Stimulated activated CD4-positive, alpha-beta T cell treated with anti-CD3 and anti-CD28 coated beads, Interleukin-1b, Interleukin-23, amount 100 ng/mL, for 1 hour (primary cell): ENCODE measurements at regions not wholly inside any gene's neighbourhood (a gene's known extent, or its start where the extent isn't known, plus 50 kb on each side); places are given as distances from the start of the nearest gene placed in this dataset.
A peak's percentile ranks its signal among the peaks of the same experiment; 100 is the strongest.
"Not testable (repeated sequence)": the region's sequence is repeated elsewhere in the genome, so short reads cannot be mapped to it uniquely, and the experiment has no call there.

Source experiments
- DNase-seq, 2 donors: peaks; one replicate each; pipeline ENCODE4 v3.0.0-alpha.2; 2020; ENCODE audit warnings: low read depth in 2 of 2

DNA sequence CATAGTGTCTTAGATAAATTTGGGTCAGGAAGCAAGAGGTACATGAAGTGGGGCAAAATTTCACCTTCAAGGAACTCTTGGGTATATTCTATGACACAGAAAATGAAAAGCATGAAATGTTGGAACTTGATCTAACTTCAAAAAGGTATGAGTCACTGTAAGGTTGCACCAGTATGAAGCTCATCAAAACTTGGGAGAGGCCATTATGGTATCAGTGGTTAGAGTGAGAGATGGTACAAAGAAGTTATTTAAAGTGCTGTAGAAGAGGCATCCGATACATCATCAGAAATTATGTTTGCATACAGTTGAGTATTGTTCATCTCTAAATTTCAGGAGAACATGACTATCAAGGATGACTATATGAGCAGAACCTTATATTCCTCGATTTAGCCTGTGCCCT is 302.9 kb upstream of the SUCLG2 start:
- no peak for DNase-seq

DNA sequence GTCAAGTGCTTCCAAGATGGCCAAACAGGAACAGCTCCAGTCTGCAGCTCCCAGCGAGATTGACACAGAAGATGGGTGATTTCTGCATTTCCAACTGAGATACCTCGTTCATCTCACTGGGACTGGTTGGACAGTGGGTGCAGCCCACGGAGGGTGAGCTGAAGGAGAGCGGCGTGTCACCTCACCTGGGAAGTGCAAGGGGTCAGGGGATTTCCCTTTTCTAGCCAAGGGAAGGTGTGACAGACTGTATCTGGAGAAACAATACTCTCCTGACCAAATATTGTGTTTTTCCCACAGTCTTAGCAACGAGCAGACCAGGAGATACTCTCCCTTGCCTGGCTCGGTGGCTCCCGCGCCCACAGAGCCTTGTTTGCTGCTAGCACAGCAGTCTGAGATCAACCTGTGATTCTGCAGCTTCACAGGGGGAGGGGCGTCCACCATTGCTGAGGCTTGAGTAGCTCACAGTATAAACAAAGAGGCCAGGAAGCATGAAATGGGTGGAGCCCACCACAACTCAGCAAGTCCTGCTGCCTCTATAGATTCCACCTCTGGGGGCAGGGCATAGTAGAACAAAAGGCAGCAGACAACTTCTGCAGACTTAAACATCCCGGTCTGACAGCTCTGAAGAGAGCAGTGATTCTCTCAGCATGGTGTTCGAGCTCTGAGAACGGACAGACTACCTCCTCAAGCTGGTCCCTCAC is 293.5 kb upstream of the SUCLG2 start:
- DNase-seq: peak in 1 of 2 donors; percentile 23

DNA sequence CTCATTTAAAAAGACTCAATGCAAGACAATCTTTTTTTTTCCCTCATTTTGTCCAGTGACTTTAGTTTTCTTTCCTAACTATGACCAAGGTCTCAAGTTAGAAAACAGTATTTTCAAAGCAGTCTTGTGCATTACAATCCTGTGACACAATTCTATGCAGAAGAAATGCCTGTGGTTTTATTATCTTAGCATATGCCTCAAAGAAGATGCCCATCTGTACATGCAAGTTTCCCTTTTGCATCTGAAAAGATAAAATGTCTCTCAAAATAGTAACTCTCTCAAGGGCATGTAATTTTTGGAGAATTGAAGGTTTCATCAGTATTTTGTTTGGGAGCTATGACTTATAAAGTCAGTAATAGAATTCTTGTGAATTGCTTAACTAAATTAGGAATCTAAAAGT is 292.0 kb upstream of the SUCLG2 start:
- DNase-seq: no peak

DNA sequence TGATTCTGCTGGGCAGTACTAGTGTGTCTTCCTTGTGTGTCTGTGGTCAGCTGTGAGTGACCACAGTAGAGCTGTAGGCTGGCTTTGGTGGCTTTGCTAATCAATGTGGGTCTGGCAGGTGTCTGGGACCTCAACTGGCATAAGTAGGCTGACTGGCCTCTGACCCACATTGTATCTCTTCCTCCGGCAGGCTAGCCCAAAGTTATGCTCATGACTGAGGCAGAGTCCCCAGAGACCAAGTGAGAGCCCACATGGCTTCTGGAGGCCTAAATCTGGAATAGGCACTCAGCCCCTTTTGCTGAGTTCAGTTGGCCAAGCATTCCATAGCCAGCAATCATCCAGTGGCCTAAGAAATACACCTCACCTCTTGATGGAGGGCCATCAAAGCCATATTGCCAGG is 289.1 kb upstream of the SUCLG2 start:
- no peak for DNase-seq

DNA sequence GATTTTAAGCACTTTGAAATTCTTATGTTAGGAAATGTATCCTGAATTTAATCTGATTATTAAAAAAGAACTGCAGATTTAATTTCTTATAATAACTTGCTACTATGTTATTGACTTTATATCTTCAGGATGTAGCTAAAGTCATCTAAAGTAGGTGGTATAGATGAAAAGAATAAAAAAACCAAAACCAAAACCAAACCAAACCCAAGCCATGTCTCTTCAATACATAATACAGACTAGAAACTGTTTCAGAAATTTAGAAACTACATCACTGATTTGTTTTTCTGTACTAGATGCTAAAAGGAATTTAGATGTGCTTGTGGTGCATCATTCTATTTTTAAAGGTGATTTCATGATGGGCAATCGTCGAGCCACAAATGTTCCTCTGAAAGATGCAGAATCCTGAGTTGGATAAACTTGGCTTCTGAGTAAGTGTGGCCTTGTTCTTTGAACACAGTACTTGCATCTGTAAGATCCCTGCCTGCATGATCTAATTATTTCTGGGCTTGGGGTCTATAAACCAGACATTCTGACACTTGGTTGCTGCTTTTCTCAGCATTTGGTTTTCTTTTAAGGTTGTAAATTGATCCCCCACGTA is 287.1 kb upstream of the SUCLG2 start:
- no peak for DNase-seq

DNA sequence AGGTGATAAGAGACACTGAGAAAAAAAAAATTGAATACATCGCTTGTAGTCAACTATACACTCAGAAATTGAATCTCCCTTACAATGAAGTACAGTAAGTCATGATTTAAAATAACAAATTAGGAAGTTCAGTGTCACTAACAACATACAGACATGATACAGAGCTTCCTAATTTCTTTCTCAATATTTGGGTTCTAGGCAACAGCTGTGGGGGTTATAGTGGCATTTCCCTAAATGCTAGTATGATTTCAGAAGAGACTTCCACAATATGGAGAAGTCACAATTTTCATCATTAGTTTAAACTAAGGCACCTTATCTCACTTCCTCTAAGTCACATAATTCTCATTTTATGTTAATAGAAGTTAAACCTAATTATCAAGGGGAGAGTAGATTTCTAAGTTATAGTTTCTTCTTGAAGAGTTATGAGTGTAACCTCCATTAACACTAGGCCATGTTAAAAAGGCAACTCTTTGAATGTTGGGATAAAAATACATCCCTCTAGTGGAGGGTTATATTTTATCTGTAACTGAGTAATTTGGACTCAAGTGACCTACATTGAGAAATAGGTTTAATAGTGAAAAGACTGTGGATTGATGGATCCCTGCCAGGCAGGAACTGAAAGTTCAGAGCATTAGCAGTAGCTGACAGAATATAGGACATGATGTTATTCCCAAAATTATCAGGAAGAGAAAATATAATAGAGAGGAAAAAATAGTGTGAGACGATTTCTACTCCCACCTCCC is 286.0 kb upstream of the SUCLG2 start:
- no peak for DNase-seq

DNA sequence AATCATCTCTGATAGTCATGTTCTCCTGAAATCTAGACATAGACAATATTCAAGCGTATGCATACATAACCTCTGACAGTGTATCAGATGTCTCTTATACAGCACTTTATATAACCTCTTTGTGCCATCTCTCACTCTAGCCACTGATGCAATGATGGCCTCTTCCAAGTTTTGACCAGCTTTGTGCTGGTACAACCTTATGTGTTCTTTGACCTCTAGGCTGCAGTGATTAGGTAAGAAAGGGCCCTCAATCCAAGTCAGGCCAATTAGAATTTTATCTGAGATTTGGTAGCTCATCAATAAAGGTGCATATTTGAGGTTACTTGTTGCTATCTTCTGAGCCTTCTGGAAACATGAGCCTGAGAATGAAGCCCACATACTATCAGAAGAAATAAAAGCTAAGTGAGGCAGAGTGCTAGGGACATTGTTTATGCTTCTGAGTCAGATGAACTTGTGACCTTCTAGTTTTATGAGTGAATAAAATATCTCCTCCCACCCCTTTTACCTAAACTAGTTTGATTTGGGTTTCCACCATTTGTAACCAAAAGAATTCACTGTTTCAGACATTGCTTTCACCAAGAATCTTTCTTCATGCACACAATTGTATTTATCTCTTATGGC is 283.2 kb upstream of the SUCLG2 start:
- no peak for DNase-seq

DNA sequence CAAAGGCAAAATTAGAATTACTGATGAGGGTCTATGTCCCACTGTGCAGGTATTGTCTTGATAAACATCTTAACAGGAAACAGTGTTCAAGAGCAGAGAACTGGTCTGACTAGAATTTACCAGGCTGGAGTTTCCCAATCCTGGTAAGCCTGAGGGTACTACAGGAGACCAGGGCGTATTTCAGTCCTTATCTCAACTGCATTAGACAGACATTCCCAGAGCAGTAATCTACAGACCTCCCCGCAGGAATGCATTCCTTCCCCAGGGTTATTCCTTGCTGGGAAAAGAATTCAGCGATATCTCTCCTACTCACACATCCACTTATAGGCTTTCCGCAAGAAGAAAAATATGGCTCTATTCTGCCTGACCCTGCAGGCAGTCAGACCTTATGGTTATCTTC is 276.0 kb upstream of the SUCLG2 start:
- DNase-seq: not testable (repeated sequence)

DNA sequence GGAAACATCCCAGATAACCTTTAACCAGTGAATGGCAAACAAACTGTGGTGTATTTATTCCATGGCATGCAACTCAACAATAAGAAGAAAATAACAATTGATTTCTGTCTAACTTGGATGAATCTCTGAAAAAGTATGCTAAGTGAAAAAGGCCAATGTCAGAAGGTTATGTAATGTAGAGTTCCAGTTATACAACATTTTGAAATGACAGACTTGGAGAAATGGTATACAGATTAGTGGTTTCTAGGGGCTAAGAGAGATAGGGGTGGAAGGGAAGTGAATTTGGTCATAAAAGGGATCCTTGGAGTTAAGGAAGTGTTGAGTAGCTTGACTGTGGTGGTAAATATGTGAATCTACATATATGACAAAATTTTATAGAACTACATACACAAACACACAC is 269.4 kb upstream of the SUCLG2 start:
- DNase-seq: no peak

DNA sequence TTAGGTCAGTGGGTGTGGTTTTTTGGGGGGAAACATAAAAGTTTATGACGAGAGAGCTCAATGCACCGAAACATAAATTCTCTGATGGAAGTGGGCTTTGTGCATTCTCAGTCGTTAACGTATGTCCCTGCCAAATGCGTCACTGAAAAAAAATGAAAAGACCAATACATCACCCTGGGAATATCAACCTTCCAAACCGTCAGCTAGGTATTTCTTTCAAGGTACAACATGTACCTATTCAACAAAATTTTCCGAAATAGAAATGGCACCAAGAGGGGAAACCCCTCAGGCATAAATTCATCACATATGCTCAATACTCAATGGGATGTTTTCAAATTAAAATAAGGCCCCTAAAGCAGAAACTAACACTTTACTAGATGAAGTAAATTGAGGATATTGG is 266.6 kb upstream of the SUCLG2 start:
- no peak for DNase-seq

DNA sequence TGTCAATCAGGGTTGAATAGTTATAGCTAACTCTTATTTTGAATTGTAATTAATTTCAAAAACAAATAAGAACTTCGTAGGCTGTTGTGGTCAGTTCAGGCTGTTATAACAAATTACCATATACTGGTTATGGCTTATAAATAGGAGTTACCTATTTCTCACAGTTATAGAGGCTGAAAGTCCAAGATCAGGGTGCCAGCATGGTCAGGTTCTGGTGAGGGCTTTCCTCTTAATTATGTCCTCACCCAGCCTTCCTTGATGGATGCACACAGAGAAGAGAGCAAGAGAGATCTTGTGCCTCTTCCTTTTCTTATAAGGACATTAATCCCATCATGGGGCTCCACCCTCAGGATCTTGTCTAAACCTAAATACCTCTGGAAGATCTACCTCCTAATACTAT is 265.9 kb upstream of the SUCLG2 start:
- no peak for DNase-seq

DNA sequence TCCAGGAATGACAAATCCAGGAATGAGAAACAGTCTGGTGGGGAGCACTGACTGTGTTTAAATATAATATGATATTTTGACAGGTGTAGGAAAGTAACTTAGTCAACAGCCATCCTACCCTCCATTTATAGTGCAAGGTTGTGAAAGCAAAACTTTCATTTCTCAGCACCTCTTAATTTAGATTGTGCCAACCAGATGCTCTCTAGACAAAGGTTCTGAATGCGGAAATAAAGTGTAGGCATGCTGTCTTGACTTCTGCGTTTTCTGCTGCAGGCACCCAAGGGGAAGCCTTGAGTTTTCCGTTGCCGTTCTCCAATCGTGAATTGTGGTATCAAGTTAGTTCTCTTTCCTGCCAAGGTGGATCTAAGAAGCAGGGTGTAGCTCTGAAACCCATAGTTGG is 261.9 kb upstream of the SUCLG2 start:
- DNase-seq: no peak

DNA sequence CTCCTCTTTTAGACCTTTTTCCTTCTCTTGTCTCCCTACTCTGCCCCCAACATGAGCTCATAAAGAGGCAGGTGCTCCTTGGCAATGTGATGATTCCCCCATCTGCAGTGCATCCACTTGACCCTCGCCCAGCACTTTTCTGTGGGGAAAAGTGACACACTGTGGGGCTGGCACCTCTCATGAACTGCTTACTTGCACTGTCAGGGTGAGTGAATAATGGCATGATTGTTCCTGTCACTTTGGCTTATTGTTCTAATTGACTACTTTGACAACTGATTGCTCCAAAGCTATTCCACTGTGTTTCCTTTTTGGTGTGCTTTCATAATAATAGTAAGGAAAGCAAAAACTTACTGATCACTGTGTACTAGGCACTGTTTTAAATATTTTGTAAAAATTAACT is 253.3 kb upstream of the SUCLG2 start:
- no peak for DNase-seq

DNA sequence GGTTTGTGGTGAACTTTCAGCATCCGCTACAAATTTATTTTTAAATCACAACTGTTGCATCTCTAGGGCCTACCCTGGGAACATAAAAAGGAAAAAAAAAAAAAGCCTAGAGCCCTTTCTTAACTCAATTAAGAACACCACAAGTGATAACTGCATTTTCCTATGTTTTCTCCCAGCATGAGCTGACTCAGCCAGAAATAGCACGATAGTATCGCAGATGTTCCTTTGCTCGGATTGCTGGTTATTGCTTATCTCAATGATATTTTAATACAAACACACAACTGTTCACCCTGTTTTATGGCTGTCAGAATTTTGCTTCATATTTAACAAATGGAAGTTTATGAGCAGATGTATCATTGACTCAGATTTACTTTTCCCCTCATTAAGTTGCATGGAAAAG is 251.8 kb upstream of the SUCLG2 start:
- no peak for DNase-seq

DNA sequence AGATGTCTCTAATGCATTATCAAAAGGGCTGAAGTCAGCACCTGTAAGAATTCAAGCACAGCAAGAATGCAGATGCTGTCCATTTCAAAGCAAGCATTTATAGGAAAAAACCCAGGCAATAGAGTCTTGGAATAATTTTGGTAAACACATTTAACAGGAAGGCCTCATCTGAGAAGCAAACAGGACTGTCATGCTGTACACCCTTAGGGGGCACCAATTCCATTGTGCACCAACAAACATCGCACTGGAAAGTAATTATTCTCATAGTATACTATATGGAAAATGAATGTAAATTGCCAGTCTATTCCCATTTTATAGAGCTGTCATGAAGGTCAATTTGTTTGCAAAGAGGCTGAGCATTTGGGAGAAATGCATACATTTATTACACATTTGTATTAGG is 247.3 kb upstream of the SUCLG2 start:
- no peak for DNase-seq

DNA sequence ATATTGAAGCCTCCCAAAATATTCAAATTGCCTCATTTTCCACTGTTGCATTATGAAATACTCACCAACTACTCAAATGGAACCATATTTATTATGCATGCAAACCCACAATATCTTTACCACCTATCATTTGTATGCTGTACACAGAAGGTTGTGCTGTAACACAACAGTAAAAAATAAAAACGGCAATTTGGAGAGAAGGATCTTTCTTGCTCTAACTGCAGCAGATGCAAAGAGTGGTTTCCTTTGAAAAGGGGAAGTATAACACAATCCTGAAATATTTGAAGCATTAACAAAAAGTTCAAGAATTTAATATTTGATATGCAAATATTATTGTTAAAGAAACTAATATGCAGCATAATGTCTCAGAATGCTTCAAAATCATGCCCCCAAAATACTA is 244.5 kb upstream of the SUCLG2 start:
- DNase-seq: no peak

DNA sequence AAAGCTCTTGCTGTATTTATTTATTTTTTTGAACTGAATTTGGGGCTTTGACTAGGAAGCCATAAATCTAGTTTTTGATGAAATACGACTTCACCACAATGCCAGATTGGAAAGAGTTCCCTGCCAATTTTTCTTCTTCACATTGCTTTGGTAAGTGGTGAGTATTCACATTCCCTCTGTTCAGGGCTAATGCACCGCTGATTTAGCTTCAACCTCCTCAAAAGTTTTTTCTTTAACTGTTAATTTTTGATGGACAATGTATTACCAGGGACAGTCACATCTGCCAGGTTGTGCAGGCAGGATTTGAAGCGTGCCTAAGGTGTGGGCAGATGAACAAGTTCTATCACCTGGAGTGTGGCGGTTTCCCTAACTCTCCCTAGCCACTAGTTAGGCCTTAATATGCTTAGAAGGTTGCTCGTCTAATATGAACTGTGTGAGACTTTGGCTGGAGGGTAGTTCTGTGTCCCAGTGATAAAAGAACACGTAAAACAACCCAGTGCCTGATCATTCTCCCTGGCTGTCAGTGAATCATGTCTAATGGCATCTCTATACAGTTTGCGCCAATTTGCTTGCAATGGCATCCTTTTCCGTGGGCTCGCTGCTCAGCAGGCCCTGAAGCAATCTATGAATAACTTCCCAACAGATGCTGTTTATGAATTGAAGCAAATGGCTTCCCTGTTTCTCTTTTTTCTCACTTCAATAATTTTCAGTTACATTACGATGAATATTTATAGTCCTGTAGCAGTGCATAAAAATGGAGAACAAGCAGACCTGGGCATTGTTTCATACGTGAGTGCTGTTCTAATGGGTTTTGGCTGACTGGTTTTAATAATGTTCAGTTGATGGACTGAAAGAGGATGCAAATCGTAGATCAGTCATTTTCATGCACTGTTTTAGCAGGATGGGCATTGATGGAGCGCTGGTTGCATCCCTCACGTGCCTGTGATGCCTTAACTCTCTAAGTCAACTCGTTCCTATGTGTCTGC is 243.2 kb upstream of the SUCLG2 start:
- no peak for DNase-seq

DNA sequence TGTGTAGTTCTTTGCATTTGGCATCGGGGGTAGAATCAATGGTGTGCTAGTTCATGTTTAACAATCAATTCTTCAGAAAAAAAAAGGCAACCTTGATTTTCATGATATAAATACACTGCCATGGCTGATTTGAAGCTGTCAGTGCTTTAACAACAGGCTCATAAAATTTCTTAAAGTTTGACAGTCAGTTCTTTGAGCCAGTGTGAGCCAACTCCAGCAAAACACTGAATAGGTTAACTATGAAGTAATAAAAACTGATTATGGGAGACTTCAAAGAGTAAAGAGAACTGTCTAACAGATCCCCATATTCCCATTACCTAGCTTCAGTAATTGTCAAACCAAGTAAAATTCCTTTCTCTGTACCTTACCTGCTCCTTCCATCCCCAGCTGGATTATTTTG is 241.7 kb upstream of the SUCLG2 start:
- DNase-seq: no peak

DNA sequence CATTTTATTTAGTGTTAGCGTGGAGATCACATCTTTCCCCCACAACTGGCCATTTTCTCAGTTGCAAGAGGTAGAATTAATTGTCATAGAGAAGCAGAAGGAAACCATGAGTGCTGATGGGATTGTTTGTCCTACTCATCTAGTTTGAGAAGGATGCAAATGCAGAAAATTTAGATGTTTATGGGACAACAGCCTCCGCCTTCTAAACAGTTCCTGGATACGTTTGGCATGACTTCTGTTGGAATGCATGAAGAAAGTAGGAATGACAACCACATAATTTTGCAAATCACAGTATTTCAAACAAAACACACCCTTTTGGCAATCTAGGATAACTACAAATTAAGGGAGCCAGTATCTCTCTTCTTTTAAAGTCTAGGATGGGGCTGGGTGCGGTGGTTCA is 240.1 kb upstream of the SUCLG2 start:
- DNase-seq: no peak

DNA sequence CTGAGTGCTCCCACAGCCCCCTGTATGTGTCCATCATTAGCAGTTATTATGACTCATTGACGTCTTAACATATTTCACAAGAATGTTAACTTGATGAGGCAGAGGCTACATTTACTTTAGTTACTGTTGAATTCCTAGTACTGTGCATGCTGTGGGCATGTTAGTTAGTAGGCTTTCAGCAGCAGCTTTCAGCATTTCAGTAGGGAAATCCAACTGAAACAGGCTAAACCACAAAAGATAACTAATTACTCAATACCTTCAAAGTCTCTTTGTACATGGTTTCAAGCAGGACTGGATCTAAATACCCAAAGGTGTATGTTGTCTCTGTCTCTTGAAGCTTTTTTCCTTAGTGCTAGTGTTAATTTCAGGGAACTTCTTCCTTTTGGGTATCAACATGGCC is 229.9 kb upstream of the SUCLG2 start:
- no peak for DNase-seq

DNA sequence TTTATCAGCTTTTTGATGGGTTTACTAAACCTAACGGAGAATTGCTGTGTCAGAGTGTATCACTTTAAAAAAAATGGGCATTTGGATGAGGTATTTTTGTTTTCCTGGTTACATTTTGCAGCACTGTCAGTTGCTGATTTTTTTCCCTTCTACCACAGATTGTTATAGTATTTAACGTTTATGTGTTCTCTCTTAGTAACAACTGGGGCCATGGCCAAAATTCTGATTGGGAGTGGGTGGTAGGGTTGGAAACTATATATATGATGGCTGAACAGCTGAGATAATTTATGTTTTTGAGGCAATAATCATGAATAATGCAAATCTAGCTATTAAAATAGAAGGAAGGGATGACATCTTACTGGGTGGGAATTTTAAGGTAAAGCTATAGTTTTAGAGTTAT is 229.4 kb upstream of the SUCLG2 start:
- DNase-seq: no peak

DNA sequence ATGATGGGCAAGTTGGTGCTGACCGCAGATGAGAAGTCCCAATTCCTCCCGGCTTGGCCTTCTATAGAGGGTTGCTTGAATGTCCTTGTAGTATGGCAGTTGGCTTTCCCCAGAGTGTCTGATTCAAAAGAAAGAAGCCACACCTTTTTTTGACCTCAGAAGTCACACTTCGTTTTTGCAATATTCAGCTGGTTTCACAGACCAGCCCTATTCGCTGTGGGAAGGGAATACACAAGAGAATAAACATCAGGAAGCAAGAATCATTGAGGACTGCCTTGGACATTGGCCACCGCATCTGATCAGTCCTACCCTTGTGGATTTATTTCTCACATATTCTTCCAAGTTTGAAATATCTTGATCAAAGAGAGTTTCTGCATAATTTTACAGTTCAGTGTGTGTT is 228.6 kb upstream of the SUCLG2 start:
- DNase-seq: no peak
